Choroid plexus epithelial cell (primary cell): ENCODE measurements at regions not wholly inside any gene's neighbourhood (a gene's known extent, or its start where the extent isn't known, plus 50 kb on each side); places are given as distances from the start of the nearest gene placed in this dataset.

Source experiments
- DNase-seq: peaks from one replicate; pipeline ENCODE4 v3.0.0-alpha.2; 2010; ENCODE audit warnings: low read depth
- H3K4me3 ChIP-seq: 2 replicates; pipeline ENCODE4 v1.5.1; 2011; ENCODE audit warnings: low read depth, mild to moderate bottlenecking, control low read depth, low read length, moderate library complexity
- TF ChIP-seq, protein P1 (sequence below): conservative IDR thresholded peaks from 2 replicates; pipeline ENCODE4 v1.5.1; 2011; ENCODE audit warnings: low read depth, mild to moderate bottlenecking, control low read depth, inconsistent platforms, low read length, moderate library complexity

DNA sequence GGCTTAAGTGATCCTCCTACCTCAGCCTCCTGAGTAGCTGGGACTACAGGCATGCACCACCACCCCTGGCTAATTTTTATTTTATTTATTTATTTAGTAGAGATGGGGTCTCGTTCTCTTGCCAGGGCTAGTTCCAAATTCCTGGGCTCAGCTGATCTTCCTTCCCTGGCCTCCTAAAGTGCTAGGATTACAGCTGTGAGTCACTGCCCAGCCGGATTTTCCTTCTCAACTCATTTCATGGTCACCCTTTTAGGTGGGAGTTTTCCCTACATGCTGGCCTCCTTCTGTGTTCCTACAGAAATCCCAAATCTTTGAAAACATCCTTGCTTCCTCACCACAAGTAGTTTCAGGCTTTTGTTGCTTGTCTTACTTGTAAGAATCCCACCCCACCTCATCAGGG lies 102.1 kb upstream of the SIAH1 start:
- TF ChIP-seq, protein P1, sequence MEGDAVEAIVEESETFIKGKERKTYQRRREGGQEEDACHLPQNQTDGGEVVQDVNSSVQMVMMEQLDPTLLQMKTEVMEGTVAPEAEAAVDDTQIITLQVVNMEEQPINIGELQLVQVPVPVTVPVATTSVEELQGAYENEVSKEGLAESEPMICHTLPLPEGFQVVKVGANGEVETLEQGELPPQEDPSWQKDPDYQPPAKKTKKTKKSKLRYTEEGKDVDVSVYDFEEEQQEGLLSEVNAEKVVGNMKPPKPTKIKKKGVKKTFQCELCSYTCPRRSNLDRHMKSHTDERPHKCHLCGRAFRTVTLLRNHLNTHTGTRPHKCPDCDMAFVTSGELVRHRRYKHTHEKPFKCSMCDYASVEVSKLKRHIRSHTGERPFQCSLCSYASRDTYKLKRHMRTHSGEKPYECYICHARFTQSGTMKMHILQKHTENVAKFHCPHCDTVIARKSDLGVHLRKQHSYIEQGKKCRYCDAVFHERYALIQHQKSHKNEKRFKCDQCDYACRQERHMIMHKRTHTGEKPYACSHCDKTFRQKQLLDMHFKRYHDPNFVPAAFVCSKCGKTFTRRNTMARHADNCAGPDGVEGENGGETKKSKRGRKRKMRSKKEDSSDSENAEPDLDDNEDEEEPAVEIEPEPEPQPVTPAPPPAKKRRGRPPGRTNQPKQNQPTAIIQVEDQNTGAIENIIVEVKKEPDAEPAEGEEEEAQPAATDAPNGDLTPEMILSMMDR = no peak
- H3K4me3 ChIP-seq = no peak overlapping the region
- no peak for DNase-seq

DNA sequence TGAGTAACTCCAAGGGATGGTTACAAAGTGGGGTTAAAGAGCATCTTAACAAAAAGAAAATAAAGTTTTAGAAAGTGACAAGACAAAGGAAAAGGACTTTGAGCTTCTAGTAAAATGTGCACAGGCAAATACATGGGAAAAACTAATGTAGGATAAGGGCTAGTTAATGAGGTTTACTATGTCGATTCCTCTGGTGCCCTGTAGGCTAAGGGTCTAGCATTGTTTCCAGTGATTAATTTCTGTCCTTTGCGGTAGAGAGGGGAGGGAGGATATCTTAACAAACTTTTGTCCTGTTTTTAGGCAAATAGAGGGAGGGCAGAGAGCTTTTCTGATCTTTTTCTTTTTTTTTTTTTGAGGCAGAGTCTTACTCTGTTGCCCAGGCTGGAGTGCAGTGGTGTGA lies 96.6 kb upstream of the SIAH1 start:
- H3K4me3 ChIP-seq = no peak overlapping the region
- no peak for DNase-seq
- TF ChIP-seq, protein P1 = no peak

DNA sequence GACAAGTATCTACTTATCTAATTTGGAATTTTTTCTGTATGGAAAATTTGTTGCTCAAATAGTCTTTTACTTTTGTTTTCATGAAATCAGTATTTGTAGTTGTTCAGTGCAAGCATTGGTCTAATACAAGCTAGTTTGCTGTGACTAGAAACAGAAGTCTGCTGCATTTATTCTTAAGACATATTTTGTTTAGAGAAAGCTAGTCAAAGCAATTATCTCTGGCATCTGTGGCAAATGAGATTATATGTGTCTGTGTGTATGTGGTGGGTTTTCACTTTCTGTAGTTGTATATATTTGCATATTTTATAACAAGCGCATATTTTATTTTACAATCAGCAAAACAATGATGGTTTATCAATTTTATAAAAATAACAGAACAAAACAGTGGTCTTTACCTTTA lies 96.0 kb upstream of the SIAH1 start:
- TF ChIP-seq, protein P1 = no peak
- H3K4me3 ChIP-seq = no peak overlapping the region
- DNase-seq = no peak

DNA sequence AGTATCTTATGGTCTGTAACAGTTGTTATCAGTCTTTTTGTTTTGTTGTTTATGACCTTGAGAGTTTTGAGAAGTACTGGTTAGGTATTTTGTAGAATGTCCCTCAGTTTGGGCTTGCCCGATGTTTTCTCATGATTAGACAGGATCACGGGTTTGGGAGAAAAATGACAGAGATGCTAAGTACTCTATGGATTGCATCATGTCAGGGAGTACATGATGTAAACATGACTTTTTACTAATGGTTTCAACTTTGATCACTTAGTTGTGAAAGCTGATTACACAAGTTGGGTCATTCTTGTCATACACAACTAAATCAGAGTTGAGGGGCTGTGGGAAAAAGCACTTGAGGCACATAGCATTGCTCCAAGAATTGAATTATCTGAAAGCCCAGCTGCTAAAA lies 94.7 kb upstream of the SIAH1 start:
- DNase-seq = peak; percentile 87
- no peak overlapping the region for H3K4me3 ChIP-seq
- TF ChIP-seq, protein P1 = no peak

DNA sequence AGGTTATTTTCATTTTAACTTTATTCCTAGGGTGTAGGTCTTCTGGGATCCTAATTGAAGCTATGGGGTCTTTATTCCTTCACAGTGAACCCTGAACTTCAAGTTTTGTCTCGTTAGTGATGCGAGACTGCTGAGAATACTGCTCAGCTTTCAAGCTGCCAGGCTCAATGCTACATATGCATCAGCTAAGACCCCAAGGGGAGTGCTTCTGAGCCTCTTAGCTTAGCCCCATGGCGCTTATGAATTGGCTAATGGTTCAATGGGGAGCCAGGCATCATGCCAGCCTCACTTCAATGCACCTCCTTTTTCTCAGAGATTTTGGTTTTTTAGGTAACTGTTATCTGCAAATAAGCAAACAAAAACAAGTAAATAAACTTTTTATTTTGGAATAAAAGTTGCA lies 94.1 kb upstream of the SIAH1 start:
- DNase-seq = no peak
- no peak overlapping the region for H3K4me3 ChIP-seq
- TF ChIP-seq, protein P1 = no peak

DNA sequence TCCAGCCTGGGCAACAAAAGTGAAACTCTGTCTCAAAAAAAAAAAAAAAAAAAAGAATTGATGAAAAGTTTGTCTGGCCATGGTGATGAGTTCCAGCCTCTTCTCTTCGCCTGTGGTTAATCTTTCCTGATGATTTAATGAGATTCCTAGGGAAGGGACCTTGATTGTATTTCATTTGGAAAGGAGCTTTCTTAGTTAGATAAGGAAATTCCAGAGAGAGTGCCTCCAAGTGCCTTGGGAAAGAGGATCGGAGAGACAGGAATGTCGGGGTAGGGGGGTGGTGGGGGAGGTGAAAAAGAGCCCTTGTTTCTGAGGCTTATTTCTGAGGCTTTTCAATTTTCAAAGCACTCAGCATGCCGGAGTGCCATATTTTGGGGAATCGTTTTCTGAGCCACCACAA lies 93.2 kb upstream of the SIAH1 start:
- TF ChIP-seq, protein P1 = no peak
- no peak overlapping the region for H3K4me3 ChIP-seq
- no peak for DNase-seq

DNA sequence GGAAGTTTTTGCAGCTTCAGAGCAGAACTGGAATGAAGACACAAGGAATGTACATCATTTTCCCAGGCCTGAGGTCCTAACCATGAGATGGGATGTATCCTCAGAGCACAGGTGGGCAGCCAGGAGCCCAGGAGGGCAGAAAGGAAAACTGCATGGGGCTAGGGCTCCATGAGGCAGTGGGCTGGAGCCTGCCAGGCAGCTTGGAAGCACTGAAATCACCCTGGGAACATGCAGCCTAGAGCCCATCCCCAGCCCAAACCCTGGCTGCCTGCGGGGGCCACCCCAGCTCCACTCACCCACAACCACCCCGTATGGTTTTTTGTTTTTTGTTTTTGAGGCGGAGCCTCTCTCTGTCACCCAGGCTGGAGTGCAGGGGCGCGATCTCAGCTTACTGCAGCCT lies 86.2 kb upstream of the SIAH1 start:
- TF ChIP-seq, protein P1 = no peak
- DNase-seq = no peak
- H3K4me3 ChIP-seq = no peak overlapping the region
